Daoy (cell line): ENCODE measurements at regions not wholly inside any gene's neighbourhood (a gene's known extent, or its start where the extent isn't known, plus 50 kb on each side); places are given as distances from the start of the nearest gene placed in this dataset.

Source experiments
- DNase-seq: peaks from one replicate; pipeline ENCODE4 v3.0.0-alpha.2; 2015; ENCODE audit warnings: low read depth

DNA sequence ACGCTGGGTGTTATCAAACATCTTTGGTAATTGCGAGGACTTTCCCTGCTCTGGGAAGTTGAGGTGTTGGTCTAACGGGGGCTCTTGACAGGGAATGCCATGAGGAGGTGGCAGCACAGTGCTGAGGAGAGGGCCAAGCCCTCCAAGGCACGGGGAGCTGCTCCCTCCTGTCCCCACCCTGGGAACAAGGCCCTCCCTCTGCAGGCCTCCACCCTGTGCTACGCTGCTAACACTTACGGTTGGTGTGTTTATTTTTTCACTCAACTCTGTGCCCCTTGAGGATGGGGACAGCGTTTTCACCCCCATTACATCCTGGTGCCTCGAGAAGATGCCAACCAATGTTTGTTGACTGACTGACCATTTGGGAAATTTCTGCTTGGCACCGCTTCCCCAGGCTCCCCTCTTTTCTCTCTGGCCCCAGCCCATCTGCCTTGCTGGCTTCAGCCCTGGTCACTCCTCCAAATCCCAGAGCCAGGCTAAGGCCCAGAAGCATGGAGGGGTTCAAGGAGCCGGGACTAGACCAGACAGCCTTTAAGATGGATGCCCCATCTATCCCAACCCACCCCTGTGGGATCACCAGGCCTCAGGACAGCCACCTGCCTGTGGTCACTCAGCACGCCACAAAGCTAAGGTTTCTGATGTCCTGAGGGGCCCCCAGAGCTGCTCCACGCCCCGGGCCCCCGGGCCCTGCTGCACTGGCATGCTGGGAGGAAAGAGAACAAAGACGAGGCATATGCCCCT lies 125.7 kb downstream of the BARX1 start:
- DNase-seq, result no peak

DNA sequence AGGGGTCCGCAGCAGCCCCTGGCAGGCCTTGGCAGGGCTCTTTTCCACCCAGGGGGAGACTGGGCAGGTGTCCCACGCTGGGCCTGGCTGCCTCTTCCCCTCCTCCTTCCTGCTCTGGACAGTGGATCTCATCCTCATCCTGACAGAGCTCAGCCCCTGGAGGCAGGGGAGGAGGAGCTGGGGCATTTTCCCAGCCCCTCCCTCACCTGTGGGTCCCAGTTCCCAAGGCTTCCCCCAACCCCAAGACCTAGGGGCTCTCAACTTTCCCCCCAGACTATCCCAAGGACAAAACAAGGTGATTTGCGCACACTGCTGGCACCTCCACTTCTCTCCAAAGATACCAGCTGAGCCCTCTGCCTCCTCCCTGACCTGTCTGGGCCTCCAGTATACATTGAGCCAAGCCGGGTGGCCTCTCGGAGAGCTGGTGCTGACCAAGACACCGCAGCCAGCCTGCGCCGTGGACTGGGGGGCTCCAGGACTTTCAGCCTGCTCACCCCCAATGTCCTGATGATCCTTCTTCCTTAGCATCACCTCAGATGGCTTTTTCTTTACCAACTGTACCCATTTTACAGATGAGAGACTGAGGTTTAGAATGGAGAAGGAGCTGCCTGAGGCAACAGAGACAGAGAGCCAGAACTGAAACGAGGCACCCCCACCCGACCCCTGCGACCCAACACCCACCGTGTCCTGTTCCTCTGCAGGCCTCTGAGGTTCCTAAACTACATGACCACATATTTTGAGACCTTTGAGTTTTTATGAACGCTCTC lies 126.6 kb downstream of the BARX1 start:
- DNase-seq, result no peak

DNA sequence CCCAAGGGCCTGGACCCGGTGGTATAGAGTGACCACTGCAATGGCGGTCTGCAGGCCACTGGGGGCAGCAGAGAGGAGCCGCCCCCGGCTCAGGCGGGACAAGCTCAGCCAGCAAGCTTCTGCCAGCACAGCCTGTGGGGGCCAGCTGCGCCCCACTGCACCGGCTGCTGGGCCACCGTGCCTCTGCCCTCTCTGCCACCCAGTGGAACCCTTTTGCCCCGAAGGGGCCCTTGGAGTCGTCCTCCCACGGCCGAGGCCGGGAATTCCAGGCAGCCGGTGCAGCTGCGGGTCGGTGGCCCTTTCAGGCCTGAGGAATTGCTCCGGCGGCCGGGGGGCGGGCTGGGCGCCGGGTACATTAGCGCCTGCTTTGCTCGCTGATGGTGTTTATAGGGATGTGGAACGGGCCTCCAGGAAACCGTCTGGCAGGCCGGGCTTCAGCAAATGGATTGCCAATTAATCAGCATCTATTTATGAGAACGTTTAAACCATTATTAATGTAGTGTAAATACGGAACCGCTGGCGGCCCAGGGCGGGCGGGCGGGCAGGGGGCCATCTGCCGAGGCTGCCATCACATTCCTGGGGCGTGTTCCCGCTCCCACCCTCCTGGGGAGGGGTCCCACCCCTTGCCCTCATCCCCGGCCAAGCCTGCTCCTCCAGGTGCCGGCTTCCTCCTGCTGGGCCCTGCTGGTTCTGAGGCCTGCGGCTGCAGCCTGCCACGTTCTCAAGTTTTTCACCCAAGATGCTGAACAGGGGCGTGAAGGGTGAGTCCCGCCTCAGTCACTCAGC lies 127.4 kb downstream of the BARX1 start:
- peak; percentile 67 for DNase-seq

GRCh38 chr9:93826905-93827544 lies 128.1 kb downstream of the BARX1 start:
- DNase-seq, result no peak

GRCh38 chr9:93826209-93826608 lies 128.9 kb downstream of the BARX1 start:
- DNase-seq, result no peak

- no peak for DNase-seq
Measured at GRCh38 chr9:93825348-93826115, 129.6 kb downstream of the BARX1 start.

DNA sequence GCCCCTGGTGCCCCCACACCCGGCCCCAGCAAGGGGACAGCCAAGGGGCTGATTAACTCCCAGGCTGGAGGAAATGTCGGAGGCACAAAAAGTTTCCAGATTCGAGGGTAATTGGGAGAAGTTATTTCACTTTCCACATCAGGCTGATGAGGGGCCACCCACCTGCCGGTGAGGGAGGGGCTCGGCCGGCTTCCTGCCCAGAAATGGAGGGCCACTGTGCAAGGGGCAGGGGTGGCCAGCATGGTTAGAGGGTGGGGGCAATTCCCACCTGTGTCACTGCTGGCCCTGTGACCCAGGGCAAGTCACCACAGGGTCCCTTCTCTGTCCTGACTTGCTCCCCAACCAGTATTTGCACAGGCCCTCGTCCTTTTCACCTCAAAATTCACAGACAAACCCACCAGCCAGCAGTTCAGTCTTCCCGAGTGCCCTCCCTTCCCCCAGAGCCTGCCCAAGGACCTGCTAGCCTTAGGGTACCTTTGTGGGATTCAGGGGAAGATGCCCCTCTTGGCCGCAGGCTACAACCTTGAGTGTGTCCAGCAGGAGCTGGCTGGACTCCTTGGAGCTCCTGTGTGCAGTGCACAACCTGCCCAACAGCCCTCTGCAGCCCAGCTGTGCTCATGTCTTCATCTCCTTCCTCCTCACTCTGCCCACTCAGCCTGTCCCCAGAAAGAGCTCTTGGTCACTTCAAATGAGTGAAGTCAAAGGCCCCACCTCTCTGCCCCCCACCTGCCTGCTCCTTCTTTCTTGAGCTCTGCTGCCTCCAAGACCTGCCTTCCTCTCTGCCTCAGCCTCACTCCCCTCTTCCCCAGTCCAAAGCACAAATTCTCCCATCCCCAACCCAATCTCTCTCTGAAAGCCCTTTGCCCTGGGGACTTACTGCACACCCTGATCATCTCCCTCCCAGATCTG lies 130.5 kb downstream of the BARX1 start:
- DNase-seq, result no peak

GRCh38 chr9:93823245-93824072 lies 131.7 kb downstream of the BARX1 start:
- DNase-seq, result no peak

DNA sequence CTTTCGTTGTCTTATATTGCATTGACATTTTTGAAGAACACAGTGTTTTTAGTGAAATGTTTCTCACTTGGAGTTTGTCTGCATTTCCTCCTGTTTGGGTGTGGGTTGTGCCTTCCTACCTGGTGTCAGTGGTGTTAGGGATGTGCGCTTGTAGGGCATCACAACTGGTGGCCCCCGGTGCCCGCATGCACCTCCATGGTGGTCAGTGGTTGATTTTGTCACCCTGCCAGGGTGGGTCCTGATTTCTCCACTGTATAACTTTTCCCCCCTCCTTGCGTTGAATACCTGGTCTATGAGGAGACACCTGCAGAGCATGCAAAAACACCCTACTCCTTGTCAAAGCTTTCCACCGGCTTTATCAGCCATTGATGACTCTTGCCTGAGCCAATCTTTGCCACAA lies 132.9 kb downstream of the BARX1 start:
- DNase-seq, result no peak

DNA sequence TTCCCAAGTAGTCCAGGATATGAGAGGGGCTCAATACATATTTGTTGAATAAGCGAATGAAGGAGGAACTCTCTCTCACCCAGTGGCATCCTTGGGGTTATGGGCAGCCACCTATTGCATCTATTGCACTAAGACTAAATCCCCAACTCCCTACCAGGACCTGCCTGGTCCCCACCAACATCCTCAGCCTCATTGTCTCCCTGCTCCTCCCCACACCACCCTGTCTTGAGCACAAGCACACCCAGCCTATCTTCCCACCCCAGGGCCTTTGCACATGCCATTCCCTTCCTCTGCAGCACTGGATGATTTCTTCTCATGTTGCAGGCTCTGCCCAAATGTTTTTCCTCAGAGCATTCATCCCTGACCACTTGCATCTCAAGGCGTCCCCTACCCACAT lies 133.8 kb downstream of the BARX1 start:
- no peak for DNase-seq

GRCh38 chr9:93820667-93821306 lies 134.4 kb downstream of the BARX1 start:
- no peak for DNase-seq

DNA sequence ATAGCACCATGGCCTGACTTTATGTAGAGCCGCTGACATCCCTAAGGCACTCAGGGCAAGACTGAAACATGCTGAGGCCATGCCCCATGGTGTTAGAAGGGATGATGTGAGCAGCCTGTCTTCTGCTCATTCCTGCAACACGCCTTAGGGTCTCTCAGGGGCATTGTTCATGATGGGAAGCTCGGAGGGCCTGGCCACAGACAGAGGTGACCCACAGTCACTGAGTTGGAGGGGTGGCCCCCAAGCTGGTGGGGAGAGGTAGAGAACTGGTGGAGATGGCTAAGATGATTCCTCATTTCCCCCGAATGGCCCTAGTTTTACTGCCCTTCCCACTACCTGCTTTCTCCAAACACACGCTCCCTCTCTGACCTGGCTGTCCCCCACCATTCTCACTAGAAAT lies 135.2 kb downstream of the BARX1 start:
- no peak for DNase-seq

DNA sequence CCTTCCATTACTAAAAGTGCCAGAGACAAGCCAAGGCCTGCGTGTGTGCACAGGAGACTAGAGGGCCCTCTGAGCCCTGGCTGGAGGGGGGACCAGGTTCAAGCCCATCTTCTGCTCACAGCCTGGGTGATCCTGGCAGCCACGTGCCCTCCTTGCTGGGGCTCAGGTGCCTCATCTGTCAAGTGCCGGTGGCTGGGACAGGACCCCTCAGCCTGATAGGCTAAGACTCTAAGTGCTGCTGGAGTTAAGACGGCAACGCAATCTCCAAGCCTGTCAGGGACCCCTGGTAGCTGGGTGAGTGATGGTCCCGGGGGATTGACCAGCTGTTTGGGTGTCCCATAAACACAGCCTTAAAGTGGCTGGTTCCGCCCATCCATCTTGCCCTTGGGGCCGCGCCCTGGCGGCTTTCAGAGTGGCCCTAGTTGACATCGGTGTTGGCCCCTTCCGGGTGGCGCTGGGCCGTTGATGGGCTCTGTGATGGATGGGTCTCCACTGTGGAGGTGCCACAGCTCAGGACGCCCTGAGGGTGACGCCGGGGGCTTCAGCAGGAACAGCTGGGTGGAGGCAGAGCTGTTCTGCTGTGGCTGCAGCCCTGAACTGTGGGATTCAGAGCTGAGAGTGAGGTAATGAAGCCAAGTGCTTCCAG lies 136.2 kb downstream of the BARX1 start:
- no peak for DNase-seq

DNA sequence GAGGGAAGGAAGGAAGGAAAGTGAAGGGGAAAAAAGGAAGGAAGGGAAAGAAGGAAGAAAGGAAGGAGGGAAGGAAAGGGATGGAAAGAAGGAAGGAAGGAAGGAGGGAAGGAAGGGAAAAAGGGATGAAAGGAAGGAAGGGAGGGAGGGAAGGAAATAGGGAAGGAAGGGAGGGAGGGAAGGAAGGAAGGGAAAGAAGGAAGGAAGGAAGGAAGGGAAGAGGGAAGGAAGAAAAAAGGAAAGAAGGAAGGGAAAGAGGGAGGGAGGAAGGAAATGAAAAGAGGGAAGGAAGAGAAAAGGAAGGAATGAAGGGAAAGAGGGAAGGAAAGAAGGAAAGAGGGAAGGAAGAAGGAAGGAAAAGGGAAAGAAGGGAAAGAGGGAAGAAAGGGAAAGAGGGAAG lies 136.9 kb downstream of the BARX1 start:
- no peak for DNase-seq

GRCh38 chr9:93815677-93816076 lies 139.5 kb downstream of the BARX1 start:
- DNase-seq, result no peak

GRCh38 chr9:93815135-93815534 lies 140.0 kb downstream of the BARX1 start:
- DNase-seq, result no peak

DNA sequence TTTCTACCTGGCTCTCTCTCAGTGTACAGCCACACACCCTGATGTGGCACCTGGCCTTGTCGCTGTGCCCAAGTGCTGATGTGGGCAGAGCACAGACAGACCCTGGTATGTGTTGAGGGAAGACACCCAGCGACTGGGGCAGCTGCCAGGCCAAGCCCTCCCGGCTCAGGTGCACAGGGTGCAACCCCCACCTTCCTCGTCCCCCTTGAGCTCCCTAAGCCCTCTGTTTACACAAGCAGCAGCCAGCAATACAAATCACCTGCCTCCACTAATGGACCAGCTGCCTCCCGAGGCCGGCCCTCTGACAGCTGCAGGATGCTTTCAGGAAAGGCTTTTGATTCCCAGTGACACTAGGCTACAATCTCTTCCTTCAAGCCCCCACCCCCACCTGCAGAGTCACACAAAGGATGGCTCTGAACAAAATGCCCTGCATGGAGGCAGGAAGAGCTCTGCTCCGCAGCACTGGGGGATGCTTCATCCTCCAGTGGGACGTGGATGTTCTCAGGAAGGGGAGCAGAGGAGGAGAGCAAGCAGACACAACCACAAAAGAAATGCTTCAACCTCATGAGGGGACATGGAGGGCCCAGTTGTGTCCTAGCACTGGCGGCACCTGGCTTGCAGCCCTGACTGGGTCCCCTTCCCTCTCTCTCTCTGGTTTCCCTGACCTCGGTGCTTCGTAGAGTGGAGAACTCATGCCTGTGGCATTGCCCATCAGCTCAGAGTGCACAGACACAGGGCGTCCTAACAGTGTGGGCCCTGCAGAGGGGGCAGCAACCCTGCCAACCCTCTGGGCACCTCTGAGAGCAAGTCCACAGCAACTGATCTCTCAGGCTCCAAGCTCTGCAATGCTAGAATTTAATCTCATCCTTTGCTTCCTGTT lies 140.8 kb downstream of the BARX1 start:
- no peak for DNase-seq
